Adrenal gland (tissue), 5 donors: ENCODE measurements at regions not wholly inside any gene's neighbourhood (a gene's known extent, or its start where the extent isn't known, plus 50 kb on each side); places are given as distances from the start of the nearest gene placed in this dataset.

ENCODE experiments used
- POLR2A ChIP-seq, 2 donors: fragments of 450-650 bp; IDR thresholded peaks; one replicate each; pipeline ENCODE4 v1.6.1; 2017; ENCODE audit warnings: antibody characterized with exemption in 2 of 2, mild to moderate bottlenecking in 2 of 2, moderate library complexity in 1 of 2
- TF ChIP-seq, protein P1 (sequence below), 6 experiments: fragments of 450-650 bp in 4 of 6; fragments of 200-600 bp in 2 of 6; sonication (generic) in 1 of 6; IDR thresholded peaks; 1 replicate in 5 of 6; 2 replicates in 1 of 6; pipeline versions ENCODE4 v1.5.1 to v1.8.0; 2016 to 2021; ENCODE audit warnings: antibody characterized with exemption in 6 of 6, mild to moderate bottlenecking in 2 of 6, moderate library complexity in 1 of 6
- donor health status: DM: no; HTN: no; CAD: no.

DNA sequence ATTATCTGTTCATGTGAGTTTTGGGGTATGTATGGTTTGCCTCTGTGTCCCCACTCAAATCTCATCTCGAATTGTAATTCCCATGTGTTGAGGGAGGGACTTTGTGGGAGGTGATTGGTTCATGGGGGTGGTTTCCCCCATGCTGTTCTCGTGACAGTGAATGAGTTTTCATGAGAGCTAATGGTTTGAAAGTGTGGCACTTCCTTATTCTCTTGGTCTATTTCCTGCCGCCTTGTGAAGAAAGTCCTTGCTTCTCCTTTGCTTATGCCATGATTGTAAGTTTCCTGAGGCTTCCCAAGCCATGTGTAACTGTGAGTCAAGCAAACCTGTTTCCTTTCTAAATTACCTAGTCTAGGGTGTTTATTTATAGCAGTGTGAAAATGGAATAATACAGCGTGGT, 128.1 kb upstream of the HS3ST4 start:
- TF ChIP-seq, protein P1, sequence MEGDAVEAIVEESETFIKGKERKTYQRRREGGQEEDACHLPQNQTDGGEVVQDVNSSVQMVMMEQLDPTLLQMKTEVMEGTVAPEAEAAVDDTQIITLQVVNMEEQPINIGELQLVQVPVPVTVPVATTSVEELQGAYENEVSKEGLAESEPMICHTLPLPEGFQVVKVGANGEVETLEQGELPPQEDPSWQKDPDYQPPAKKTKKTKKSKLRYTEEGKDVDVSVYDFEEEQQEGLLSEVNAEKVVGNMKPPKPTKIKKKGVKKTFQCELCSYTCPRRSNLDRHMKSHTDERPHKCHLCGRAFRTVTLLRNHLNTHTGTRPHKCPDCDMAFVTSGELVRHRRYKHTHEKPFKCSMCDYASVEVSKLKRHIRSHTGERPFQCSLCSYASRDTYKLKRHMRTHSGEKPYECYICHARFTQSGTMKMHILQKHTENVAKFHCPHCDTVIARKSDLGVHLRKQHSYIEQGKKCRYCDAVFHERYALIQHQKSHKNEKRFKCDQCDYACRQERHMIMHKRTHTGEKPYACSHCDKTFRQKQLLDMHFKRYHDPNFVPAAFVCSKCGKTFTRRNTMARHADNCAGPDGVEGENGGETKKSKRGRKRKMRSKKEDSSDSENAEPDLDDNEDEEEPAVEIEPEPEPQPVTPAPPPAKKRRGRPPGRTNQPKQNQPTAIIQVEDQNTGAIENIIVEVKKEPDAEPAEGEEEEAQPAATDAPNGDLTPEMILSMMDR (IDR thresholded peaks at IDR 0.05) = no peak
- TF ChIP-seq POLR2A (IDR thresholded peaks at IDR 0.05) = no peak
